ENCODE measurements at regions not wholly inside any gene's neighbourhood (a gene's known extent, or its start where the extent isn't known, plus 50 kb on each side); places are given as distances from the start of the nearest gene placed in this dataset.

DNA sequence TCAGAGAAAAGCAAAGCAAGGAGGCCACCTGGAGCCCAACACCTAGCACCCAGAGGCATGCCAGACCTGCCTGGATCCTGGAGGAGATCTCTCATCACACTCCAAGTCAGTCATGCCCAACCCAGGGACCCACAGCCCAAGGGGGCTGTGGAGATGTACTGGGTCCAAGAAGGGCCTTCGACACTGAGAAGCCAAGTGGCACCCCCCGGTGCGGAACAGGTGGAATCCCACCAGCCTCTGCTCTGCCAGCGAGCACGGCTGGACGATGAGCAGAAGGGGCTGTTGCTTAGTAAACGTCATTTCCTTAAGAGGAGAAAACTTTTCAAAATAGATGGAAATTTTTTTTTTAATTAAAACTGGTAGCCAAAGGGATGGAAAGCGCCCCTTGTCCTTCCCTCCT is 171.9 kb upstream of the GRK3 start:
- no peak for TF ChIP-seq EGR1 (IDR thresholded peaks at IDR 0.05; ENCODE audit: low read depth in 2 of 2)
- TF ChIP-seq YY1 (IDR thresholded peaks at IDR 0.05) = no peak
- TF ChIP-seq HNF4G (IDR thresholded peaks at IDR 0.05) = no peak
- TF ChIP-seq FOXA2 (IDR thresholded peaks at IDR 0.05) = no peak
- TF ChIP-seq HNF4A (conservative IDR thresholded peaks at IDR 0.05) = no peak
- TF ChIP-seq GABPA (IDR thresholded peaks at IDR 0.05 in 1 of 2, conservative IDR thresholded peaks at IDR 0.05 in 1 of 2) = no peak
- TF ChIP-seq RXRA (IDR thresholded peaks at IDR 0.05) = no peak
- TF ChIP-seq JUND (IDR thresholded peaks at IDR 0.05) = no peak
- no peak for TF ChIP-seq TAF1 (conservative IDR thresholded peaks at IDR 0.05)
- TF ChIP-seq SP1 (IDR thresholded peaks at IDR 0.05) = no peak
- no peak for TF ChIP-seq RAD21 (IDR thresholded peaks at IDR 0.05)
- TF ChIP-seq, protein P1, sequence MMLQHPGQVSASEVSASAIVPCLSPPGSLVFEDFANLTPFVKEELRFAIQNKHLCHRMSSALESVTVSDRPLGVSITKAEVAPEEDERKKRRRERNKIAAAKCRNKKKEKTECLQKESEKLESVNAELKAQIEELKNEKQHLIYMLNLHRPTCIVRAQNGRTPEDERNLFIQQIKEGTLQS (IDR thresholded peaks at IDR 0.05) = no peak
- TF ChIP-seq, protein P2, sequence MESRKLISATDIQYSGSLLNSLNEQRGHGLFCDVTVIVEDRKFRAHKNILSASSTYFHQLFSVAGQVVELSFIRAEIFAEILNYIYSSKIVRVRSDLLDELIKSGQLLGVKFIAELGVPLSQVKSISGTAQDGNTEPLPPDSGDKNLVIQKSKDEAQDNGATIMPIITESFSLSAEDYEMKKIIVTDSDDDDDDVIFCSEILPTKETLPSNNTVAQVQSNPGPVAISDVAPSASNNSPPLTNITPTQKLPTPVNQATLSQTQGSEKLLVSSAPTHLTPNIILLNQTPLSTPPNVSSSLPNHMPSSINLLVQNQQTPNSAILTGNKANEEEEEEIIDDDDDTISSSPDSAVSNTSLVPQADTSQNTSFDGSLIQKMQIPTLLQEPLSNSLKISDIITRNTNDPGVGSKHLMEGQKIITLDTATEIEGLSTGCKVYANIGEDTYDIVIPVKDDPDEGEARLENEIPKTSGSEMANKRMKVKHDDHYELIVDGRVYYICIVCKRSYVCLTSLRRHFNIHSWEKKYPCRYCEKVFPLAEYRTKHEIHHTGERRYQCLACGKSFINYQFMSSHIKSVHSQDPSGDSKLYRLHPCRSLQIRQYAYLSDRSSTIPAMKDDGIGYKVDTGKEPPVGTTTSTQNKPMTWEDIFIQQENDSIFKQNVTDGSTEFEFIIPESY (IDR thresholded peaks at IDR 0.05) = no peak
- TF ChIP-seq, protein P3, sequence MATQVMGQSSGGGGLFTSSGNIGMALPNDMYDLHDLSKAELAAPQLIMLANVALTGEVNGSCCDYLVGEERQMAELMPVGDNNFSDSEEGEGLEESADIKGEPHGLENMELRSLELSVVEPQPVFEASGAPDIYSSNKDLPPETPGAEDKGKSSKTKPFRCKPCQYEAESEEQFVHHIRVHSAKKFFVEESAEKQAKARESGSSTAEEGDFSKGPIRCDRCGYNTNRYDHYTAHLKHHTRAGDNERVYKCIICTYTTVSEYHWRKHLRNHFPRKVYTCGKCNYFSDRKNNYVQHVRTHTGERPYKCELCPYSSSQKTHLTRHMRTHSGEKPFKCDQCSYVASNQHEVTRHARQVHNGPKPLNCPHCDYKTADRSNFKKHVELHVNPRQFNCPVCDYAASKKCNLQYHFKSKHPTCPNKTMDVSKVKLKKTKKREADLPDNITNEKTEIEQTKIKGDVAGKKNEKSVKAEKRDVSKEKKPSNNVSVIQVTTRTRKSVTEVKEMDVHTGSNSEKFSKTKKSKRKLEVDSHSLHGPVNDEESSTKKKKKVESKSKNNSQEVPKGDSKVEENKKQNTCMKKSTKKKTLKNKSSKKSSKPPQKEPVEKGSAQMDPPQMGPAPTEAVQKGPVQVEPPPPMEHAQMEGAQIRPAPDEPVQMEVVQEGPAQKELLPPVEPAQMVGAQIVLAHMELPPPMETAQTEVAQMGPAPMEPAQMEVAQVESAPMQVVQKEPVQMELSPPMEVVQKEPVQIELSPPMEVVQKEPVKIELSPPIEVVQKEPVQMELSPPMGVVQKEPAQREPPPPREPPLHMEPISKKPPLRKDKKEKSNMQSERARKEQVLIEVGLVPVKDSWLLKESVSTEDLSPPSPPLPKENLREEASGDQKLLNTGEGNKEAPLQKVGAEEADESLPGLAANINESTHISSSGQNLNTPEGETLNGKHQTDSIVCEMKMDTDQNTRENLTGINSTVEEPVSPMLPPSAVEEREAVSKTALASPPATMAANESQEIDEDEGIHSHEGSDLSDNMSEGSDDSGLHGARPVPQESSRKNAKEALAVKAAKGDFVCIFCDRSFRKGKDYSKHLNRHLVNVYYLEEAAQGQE (IDR thresholded peaks at IDR 0.05) = no peak
- TF ChIP-seq NR2F2 (IDR thresholded peaks at IDR 0.05) = no peak
- no peak for DNase-seq (ENCODE audit: low spot score)
- Histone ChIP-seq H3K9ac (ENCODE audit: low read depth in 1 of 2, low read length in 2 of 2) (no peak overlapping the region), H3K4me1 (ENCODE audit: control insufficient read depth in 4 of 4, insufficient read depth in 4 of 4, low read length in 3 of 4) (peaks cover 38 to 61% (median 51%) of the 10 kb centered on the region in 4 donors), H3K4me3 (ENCODE audit: low read depth in 1 of 3, low read length in 3 of 3) (no peak overlapping the region), H3K27me3 (ENCODE audit: control insufficient read depth in 4 of 4, insufficient read depth in 4 of 4, low read length in 3 of 4) (no peaks in the 10 kb centered on the region), H3K27ac (ENCODE audit: low read depth in 1 of 2, low read length in 2 of 2) (no peak overlapping the region), H3K9me3 (ENCODE audit: control insufficient read depth in 4 of 4, low read length in 3 of 4) (no peaks in the 10 kb centered on the region), H3K36me3 (ENCODE audit: control insufficient read depth in 4 of 4, insufficient read depth in 3 of 4, low read depth in 1 of 4, low read length in 3 of 4) (no peaks in the 10 kb centered on the region)
- WGBS = 94% methylated on average over 8 of the region's 8 CpGs

DNA sequence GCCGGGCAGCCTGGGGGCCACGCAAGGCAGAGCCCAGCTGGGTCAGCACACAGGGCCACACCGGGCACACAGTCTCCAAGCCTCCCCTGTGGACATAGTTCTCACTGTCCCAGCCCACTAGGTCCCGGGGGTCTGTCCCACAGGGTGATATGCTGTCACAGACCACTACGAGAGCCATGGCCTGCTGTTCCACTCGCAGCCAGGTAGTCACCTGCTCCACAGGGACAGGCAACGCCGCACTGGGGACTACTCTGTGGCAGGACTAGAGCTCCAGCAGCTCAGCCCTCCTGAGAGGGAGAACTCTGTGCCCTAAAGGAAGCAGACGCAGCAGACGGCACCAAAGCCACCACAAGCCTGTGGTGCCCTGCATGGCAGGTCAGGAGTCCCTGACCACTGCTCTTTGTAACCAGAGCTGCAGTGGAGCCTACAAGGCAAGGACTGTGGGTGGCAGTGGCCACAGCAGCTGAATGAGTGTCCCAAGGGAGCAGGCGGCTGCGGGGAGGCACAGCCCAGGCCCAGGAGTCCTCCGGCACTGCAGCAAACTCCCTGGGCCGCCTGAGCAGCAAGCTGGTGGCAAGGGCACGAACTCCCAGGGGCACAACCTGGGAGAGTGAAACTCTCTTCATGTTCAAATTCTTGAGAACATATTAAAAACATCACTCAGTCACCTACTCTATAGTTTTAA is 171.2 kb upstream of the GRK3 start:
- H3K36me3 ChIP-seq (ENCODE audit: control insufficient read depth in 4 of 4, insufficient read depth in 3 of 4, low read depth in 1 of 4, low read length in 3 of 4) = no peaks in the 10 kb centered on the region
- no peaks in the 10 kb centered on the region for H3K27me3 ChIP-seq (ENCODE audit: control insufficient read depth in 4 of 4, insufficient read depth in 4 of 4, low read length in 3 of 4)
- TF ChIP-seq HNF4A (conservative IDR thresholded peaks at IDR 0.05) = peak in 1 of 2 donors; percentile 34
- TF ChIP-seq, protein P1 (IDR thresholded peaks at IDR 0.05) = no peak
- peaks cover 38 to 63% (median 50%) of the 10 kb centered on the region in 4 donors for H3K4me1 ChIP-seq (ENCODE audit: control insufficient read depth in 4 of 4, insufficient read depth in 4 of 4, low read length in 3 of 4)
- H3K9ac ChIP-seq (ENCODE audit: low read depth in 1 of 2, low read length in 2 of 2) = no peak overlapping the region
- no peaks in the 10 kb centered on the region for H3K9me3 ChIP-seq (ENCODE audit: control insufficient read depth in 4 of 4, low read length in 3 of 4)
- no peak overlapping the region for H3K4me3 ChIP-seq (ENCODE audit: low read depth in 1 of 3, low read length in 3 of 3)
- no peak for DNase-seq (ENCODE audit: low spot score)
- no peak overlapping the region for H3K27ac ChIP-seq (ENCODE audit: low read depth in 1 of 2, low read length in 2 of 2)
- WGBS = 91% methylated on average over 15 of the region's 15 CpGs
